ENCODE measurements at regions not wholly inside any gene's neighbourhood (a gene's known extent, or its start where the extent isn't known, plus 50 kb on each side); places are given as distances from the start of the nearest gene placed in this dataset.

DNA sequence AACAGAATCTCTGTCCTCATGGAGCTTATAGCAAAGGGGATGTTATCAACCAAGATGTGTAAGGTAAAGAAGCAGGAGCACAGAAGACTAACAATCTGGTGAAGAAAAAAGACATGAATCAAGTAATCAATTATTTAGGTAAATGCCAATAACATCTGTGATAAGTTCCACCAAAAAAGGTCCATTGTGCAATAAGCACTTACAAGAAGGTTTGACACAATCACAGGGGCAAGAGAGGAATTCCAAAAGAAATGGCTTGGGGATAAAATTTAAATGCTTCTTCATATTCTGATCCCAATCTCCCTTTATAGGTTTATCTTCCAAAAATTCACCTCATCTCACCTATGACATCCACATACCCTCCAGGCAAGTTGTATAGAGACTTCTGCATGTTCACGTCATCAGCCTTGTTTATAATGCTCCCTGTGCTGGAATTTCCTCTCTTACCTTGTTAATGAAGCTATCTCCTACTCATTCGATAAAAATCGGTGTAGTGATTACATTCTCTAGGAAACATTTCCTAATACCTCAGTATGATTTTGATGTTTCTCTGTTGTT is 53.6 kb upstream of the DPT start:
- DNase-seq, result no peak

DNA sequence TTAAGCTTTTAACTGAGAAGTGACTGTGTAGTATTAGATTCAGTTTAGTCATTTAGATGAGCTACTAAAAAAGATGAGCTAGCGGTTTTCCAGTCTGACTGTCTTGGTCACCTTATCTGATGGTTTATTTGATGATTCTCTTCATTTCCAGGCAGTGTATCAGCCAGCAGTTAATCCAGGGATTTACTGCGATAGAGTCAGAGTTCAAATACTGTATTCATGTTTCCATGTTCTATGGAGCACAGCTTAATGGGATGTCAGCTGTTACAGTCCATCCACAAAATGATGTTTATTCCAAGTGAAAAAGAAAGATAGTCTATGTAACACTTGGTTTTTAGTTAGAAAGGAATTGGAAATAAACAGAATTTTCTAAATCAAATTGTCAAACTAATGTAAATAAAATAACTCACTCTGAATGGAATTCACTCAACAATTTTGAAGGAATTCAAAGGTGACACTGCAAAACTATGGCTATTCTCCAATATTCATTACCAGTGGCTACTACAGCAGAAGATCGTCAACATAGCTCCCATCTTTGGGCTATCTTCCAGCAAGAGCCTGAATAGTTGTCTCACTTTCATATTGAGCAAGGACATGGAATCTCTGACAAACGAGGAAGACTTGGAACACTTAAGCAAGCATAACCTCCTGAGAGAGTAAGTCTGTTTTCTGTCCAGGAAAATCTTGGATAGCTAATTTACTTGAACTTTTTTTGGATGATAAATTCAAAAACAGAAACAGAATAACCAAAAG is 54.6 kb upstream of the DPT start:
- DNase-seq, result no peak

DNA sequence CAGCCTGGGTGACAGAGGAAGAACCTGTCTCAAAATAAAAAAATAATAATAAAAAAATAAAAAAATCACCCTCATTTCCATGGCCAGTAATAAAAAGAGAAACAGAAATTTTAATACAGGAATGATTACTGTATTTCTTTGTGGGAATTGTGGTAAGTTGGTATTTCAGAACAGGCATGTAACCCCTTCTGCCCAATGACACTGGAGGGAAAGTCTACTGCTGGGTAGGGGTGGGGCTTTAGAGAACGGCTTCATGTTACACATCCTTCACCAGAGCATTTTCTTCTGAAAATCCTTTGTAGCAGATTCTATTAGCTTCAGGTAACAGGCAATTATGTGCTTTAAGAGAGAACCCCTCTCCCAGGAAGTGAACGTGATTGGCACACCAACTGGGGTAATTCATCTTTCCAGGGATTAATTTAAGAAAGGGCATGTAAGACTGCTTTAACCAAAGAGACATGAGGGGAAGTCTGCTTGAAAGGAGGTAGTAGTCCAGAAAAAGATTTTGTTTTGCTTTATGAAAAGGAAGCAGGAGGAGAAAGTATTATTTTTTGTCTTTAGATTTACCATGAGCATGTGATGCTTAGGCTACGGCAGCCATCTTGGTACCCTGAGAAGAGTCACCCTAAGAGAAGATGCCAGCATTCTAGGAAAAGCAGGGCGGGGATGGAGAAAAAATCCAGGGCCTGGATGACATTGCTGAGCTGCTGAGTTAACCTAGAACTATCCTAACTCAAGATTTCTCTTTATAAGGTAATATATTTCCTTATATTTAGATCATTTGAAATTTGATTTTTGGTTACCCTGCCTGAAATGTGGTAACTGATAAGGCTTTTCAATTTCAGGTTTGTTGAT is 57.7 kb upstream of the DPT start:
- DNase-seq, result no peak

DNA sequence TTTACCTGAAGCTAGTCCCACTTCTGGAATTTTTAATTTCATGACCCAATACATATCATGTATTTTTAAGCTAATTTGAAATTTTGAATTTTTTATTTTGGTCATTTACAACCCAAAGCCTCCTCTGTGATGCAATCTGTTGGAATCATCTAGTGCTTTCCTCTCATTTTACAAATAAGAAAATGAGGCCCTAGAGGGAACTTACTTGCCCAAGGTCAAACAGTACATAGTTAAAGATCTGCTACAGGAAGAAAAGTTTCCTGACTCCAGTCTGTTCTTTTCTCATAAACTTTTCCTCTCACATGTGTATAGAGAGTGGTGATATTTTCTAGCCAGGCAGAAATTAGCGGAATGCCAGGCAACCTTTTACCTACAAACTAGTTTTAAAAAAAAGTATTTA is 59.3 kb upstream of the DPT start:
- no peak for DNase-seq

GRCh38 chr1:168789501-168789900 is 60.5 kb upstream of the DPT start:
- DNase-seq, result no peak

- no peak for DNase-seq
Observed at GRCh38 chr1:168792142-168792541, 63.1 kb upstream of the DPT start.

GRCh38 chr1:168792592-168793125 is 63.7 kb upstream of the DPT start:
- DNase-seq, result no peak

DNA sequence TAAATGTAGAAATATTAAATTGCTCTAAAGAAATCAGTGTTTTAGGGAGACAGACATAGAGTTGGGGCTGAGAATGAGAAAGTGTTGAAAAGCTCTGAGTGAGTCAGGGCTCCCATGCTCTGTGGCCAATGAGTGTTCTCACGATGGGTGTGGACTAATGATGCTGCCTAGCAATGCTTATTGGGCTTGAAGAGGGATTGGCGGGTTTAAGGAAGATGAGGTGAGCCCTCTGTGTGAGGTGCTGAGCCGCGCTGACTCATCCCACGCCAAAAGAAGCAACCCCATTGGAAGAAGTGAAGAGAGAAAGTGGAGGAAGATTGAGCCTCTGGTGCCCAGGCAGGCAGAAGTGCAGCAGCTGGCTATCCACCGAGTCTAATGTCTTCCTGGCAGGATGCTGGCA is 65.1 kb upstream of the DPT start:
- peak; percentile 3 for DNase-seq

GRCh38 chr1:168795681-168796080 is 66.7 kb upstream of the DPT start:
- DNase-seq, result no peak

- no peak for DNase-seq
Observed at GRCh38 chr1:168799927-168800605, 71.1 kb upstream of the DPT start.

DNA sequence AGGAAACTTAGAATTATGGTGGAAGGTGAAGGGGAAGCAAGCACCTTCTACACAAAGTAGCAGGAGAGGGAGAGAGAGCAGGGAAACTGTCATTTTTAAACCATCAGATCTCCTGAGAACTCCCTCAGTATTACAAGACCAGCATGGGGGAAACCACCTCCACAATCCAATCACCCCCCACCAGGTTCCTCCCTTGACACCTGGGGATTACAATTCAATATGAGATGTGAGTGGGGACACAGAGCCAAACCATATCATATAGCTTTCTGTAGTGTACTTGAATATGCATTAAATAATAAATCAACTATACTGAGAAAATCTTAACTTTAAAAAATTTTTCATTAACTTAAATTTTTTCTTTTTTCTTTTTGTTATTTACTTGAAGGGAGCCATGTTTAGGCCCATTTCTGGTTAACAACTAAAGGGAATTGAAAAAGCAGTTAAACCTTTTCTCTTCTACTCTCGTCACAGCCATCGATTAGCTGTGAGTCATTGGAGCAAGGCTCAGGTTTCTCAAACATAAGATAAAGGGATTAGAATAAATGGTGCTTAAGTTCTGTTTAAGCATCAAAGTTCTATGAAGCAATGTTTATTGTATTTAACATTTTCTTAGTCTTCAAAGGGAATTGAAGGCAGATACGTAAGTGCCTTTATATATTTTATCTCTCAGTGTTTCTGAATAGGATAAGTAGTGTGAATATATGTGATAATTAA is 72.2 kb upstream of the DPT start:
- DNase-seq, result no peak

DNA sequence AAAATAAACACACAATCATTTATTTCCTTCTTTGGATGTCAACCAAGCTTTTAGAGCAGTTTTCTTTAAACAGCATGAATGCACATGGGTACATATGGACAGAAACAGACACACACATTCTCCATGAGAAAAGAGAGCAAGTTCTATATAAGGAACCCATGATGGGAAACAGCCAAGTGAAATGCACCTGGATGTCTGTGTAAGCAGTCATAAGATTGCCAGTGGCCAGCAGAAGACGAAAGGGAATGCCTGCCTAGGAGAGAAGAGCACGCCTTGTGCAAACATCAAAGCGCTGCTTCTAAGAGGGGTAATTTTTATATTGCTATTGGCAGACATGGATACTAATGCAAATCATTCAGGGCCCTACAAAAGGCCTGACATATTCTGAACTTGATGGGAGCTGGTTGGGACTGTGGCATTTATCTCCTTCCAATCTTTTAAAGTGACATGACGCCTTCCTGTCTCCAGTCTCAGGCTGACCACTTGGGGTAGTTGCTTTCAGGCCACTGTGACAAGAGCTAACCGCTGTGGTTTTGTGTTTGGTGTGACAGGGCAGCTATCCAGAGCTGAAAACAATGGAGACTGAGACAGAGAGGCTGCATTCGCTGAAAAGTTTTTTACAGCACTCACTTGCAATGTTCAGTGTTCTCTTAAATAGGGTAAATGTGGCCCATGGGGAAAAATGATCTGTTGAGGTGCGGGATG is 75.0 kb upstream of the DPT start:
- DNase-seq, result no peak

GRCh38 chr1:168806952-168807351 is 77.9 kb upstream of the DPT start:
- no peak for DNase-seq

DNA sequence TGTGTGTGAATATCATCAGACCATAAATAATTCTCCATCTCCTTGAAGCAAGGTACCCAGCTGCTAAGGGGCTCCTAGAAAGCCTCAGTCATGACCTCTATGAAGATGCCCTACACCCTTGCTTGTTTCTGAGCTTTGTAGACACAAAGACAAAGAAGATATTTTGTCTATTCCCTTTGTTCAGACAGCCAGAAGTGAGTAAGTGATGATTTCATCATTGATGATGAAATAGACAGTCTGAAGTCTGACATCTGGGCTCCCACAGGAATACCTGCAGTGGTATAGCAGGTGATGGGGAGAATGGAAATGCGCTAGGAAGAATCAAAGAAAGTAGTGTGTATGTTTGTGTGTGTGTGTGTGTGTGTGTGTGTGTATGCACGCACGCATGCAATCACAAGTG is 82.2 kb upstream of the DPT start:
- no peak for DNase-seq

DNA sequence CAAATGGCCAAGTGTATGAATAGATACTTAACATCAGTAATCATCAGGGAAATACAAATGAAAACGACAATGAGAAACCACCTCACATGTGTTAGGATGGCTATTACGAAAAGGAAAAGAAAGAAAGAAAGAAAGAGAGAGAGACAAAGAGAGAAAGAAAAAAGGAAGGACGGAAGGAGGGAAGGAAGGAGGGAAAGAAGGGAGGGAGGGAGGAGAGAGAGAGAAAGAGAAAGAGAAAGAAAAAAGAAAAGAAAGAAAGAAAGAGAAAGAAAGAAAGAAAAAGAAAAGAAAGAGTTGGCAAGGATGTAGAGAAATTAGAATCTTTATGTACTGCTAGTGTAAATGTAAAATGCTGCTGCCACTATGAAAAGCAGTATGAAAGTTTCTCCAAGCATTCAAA is 90.7 kb upstream of the DPT start:
- DNase-seq, result no peak

DNA sequence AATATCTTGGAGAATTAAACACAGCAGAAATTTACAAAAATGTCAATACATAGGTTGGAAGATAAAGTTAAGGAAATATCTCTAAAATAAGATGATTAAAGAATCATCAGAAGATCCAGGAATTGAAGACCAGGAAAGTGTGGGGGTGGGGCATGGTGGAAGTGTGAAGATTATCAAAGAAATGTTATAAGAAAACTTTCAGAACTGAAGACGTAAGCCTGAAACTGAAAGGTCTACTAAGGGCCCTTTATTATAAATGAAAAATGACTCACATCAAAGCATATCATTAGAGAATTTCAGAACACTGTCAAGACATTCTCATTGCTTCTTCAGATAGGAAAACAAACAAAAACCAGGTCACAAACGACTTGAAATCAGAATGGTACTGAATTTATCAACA is 92.4 kb upstream of the DPT start:
- peak; percentile 41 for DNase-seq

GRCh38 chr1:168822911-168823310 is 93.9 kb upstream of the DPT start:
- DNase-seq, result no peak

GRCh38 chr1:168823988-168824387 is 95.0 kb upstream of the DPT start:
- no peak for DNase-seq

- peak; percentile 5 for DNase-seq
Observed at GRCh38 chr1:168824418-168825065, 95.5 kb upstream of the DPT start.

DNA sequence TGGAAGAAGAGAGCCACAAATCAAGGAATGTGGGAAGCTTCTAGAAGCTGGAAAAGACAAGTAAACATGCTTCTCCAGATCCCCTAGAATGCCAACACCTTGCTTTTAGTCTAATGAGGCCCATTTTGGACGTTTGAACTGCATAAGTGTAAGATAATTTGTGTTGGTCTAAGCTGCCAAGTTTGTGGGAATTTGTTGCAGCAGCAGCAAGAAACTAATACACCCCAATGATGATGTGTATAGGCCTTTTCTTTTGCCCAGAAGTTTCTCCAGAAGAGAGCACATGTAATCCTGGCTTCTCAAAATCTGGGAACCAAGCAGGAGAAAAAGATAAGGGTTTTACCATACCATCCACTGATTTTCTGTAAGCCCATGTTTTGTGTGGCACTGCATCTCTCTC is 96.1 kb upstream of the DPT start:
- no peak for DNase-seq

GRCh38 chr1:168825820-168826219 is 96.8 kb upstream of the DPT start:
- no peak for DNase-seq

Data from activated CD4-positive, alpha-beta T cell treated with anti-CD3 and anti-CD28 coated beads for 48 hours (primary cell).